Activated naive CD4-positive, alpha-beta T cell treated with anti-CD3 and anti-CD28 coated beads, Interleukin-2, amount 50 U/mL, for 16 hours (primary cell): ENCODE measurements at regions not wholly inside any gene's neighbourhood (a gene's known extent, or its start where the extent isn't known, plus 50 kb on each side); places are given as distances from the start of the nearest gene placed in this dataset.
"Not testable (repeated sequence)": the region's sequence is repeated elsewhere in the genome, so short reads cannot be mapped to it uniquely, and the experiment has no call there.

Experiments
- DNase-seq: peaks from one replicate; pipeline ENCODE4 v3.0.0-alpha.2; 2020

DNA sequence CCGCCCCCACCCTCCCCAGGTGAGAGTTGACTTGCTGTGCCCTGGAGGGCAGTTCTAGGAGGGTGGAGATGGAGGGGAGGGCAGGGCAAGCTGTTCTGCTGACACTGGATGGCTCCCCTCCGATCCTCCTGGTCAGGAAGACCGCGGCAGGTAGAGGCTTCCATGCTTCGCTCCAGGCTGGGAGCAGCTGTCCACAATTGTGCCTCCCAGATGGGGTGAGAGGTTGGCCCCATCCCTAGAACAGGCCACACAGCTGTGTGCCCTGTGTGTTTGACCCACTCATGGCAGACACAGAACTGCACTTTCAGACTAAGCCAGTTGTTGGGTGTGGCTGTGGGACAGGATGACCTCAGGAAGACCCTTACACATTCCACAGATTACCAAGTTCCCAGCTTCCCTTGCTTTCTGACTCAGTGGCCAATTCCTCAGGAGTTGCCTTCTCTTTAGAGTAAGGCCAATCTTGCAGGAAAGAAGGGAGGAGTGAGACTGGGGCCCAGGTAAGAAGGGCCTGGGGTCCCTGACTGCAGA lies 72.1 kb upstream of the HSPA9 start:
- no peak for DNase-seq

DNA sequence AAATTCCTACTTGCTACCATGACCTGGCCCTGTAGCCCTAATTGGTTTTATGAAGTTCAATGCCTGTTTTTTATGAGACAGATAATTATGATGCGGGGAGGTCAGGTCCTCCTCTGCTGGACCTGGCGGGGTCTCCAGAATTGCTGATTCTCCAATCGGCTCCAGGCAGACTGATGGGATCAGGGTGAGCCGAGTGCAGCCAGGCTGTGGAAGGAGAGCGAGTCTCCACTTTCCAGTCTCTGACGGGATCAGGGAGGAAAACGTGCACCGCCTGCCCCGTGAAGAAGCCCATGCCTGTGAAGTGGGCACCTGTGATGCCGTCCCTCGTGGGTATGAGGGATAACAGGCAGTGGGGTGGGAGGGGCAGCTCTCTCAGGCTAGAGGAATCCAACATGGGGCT lies 71.5 kb upstream of the HSPA9 start:
- DNase-seq: no peak

DNA sequence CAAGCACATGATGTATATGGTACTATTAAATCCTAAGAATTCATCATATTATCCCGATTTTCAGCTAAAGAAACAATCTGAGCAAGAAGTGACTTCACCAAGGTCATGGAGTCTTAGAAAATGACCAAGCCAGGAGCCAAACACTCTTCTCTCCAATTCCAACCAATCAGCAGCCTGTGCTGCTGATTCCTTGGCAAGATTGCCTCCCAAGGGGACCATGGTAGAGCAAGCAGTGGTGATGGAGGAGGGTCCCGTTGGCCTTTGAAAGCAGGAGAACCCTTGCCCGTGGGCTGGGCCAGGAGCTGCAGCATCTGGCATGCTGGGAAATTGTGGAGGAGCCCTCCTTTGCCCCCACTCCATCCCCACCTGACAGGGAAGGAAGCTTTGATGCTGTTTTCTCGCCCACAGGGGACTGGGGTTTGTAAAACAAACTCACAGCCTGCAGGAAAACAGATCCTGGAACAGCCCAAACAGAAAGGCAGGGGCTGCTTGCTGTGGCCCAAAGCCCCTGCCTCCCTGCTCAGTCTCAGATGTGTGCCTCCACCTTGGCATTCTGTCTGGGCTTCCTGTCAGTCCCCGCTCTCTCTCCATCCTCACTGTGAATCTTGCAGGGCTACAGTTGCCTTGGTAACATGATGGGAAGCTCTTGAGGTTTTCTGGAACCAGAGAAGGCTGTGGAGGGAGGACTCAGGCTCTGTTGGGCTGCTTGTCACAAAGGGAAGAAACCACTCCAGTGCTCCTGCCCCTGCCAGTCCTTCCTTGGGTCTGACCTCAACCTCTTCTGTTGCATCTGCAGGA lies 70.8 kb upstream of the HSPA9 start:
- DNase-seq: no peak

DNA sequence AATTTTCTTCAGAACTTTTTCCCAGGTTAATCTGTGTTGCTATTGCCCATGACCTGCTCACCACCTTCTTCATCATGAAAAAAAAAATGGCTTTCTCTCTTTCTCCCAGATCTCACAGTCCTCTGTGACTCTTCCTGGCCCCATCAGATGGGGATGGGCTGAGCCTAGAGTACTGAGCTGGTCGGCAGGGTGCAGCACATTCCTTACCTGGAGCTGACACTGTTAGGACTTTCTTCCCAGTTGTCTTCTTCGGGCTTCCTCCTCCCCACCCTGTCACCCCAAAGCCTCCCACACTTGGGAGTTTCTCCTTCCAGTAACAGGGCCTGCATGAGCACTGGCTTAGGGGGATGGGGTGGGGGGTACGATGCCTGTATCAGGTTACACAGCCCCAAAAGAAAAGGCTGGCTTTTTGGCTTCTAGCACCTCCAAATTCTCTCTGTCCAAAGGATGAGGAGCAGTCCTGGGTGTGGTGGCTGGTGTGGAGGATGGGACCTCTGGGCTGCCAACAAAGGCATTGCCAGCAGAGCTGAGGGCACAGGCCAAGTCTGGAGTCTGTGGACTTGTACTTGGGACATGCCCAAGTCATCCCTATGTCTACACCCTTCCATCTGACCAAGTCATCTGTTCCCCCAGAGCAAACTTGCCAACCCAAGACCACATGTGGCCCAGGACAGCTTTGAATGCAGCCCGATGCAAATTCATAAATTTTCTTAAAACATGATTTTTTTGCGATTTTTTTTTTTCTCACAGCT lies 68.0 kb upstream of the HSPA9 start:
- no peak for DNase-seq

DNA sequence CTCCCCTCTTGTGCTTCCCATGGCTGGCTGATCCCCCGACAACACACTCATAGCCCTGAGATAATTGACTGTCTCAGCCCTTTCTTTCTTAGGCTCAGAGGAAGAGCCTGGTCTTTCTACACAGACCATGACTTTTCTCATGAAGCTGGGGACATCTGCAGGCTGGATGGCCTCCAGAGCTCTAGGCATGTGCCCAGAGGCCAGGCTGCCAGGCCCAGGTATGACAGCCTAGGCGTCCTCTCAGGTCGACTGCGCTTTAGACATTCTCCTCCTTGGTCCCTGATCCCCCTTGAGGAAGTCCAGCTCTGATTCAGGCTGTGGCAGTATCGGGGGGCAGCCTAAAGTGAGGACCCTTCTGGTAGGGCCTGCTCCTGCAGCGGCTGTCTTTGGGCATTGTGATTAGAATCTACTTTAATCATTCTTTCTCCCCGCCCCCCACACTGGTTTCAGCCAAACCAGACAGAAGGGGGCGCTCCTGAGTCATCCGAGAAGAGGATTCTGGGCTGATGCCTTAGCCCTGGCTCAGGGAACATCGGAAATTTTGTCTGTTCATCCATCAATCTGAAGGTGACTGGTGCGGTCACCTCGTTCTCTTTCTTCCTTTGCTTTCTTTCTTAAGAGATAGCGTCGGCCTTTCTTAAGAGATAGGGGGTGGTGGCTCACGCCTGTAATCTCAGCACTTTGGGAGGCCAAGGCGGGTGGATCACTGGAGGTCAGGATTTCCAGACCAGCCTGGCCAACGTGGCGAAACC lies 66.5 kb upstream of the HSPA9 start:
- DNase-seq: peak; percentile 75

DNA sequence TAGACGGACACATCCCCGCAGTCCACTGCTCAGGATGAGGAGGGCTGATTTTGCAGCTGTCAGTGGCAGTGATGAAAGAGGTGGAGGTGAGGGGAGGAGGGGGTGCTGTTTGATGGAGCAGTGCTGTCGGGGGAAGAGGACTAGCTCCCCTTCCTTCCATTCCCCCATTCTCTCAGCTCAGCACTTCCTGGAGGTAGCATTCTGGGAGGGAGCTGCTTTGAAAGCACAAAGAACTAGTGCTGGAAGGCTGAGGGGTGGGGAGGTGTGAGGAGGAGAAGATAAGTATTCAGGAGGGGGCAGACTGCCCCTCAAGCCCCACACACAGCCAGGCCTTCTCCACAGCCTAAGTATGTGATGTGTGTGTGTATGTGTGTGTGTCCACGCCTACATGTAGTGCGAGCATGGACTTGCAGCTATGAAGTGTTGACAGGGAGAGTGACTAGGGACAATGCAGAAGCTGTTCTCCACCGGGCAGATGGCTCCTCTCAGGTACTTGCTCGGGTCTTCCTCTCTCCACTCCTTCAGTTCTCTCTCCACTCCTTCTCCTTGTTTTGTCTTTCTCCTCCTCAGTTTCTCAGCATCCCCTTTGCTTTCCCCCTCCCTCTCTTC lies 65.5 kb upstream of the HSPA9 start:
- DNase-seq: no peak

DNA sequence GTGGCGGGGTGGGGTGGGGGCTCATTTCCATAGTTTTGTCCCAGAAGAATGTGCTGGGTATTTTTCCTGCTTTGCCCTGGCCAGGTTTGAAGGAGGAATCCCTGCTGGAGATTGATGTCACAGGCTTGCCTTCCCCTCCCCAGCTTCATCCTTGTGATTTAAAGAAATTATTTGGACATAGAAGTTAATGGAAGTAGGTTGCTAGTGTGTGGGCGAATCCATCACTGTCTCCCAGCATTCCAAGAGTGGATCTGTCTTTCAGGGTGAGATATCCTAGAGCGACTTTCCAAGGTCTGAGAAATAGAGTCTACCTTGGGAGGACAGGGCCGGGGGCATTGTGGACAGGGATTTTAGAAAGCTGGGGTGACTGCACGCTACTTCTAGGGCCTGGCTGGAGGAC lies 64.9 kb upstream of the HSPA9 start:
- DNase-seq: no peak

DNA sequence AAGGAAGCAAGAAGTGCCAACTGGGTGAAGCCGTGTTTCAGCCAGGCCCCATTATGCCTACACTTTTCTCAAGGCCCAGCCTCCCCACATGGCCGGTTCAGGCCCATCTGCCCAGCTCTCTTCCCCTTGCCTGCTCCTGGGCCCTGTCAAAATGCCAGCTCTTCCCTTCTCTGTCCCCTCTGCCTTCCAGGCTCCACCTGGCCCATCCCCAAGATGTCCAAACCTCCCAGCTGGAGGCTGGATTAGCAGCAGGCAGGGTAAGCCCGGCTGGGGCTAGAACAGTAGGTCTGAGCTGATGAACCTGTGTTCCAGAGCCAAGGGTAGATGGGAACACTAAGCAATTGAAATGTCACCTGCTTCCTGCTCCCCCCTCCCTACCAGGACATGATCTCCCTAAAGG lies 64.1 kb upstream of the HSPA9 start:
- DNase-seq: no peak

DNA sequence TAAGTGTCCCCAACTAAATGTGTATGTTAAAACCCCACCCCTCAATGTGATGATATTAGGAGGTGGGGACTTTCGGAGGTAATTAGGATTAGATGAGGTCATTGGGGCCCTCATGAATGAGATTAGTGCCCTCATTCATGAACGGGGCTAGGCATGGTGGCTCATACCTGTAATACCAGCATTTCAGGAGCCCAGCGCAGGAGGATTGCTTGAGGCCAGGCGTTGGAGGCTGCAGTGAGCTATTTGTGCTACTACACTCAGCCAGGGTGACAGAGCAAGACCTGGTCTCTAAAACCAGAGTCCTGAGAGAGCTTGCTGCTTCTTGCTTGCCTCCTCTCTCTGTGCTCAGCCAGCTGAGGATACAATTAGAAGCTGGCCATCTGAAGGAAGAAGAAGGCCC lies 62.1 kb upstream of the HSPA9 start:
- no peak for DNase-seq

DNA sequence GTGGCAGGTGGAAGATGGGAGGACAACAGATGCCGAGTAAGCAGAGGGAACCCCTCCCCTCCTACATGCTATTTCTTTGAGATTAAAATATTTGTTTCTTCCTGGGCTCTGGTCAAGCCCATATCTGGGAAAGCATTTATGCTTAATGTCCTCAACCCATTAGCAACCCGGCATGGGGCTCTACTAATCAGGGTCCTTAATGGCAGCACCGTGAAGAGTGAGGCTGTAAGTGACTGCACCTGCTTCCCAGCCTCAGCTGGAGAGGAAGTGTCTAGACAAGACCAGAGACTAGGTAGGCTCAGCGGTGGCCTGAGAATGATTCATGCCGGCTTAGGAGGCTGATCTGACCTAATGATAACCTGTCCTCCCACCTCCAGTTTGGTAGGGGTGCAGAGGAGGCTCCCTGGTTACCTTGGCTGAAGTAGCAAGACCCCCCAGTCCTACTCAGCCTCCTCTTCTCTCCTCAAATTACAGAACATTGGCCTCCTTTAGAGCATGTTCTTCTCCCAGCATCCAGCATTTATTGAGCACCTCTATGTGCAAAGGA lies 61.3 kb upstream of the HSPA9 start:
- DNase-seq: no peak

DNA sequence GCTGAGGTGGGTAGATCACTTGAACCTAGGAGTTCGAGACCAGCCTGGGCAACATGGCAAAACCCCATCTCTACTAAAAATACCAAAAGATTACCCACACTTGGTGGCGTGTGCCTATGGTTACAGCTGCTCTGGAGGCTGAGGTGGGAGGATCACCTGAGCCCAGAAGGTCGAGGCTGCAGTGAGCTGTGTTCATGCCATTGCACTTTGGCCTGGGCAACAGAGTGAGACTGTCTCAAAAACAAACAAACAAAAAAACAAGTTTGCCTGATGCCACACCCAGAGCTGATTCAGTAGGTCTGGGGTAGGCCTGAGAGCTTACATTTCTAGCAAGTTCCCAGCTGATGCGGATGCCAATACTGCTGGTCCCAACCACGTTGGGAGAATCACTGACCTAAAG lies 60.5 kb upstream of the HSPA9 start:
- no peak for DNase-seq

DNA sequence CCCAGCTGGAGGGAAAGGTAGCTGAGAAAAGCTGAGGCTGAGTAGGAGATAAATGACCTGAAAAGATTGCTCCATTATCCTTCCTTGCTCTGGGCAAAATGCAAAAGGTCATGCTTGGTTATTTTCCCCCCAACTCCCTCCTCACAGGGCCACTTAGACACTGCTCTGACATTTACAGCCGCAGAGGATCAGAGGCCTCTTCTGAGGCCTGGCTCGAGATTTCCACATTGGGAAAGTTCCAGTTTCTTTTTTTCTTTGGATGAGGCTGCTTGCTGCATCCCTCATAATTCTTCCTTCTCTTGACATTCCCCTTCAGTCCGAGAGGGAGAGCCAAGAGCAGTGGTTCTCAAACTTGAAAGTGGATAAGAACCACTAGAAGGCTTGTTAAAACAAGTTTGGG lies 60.1 kb upstream of the HSPA9 start:
- DNase-seq: no peak

DNA sequence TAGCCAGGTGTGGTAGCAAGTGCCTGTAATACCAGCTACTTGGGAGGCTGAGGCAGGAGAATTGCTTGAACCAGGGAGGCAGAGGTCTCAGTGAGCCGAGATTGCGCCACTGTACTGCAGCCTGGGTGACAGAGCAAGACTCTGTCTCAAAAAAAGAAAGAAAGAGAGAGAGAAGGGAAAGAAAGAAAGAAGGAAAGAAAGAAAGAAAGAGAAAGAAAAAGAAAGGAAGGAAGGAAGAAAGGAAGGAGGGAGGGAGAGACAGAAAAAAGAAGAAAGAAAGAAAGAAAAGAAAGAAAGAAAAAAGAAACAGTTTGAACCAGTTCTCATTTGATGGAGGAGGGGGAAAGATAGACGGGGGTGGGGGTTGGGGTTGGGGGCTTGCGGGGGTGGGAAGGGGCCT lies 59.6 kb upstream of the HSPA9 start:
- not testable (repeated sequence) for DNase-seq

DNA sequence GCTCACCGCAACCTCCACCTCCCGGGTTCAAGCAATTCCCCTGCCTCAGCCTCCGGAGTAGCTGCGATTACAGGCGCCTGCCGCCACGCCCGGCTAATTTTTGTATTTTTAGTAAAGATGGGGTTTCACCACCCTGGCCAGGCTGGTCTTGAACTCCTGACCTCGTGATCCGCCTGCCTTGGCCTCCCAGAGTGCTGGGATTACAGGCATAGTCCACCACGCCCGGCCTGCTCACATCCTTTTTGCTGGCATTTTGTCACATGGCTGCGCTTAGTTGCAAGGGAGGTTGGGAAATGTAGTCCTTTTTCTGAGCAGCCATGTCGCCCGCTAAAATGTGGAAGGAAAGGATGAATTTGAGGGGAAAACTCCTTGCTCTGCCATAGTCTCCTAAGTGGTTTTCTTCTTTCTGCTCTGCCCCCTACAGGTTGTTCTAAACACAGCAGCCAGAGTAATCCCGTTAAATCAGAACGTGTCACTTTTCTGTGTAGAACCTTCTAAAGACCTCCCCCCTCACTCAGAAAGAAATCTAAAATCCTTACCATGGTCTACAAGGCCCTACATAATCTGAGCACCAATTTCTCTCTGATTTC lies 57.8 kb upstream of the HSPA9 start:
- no peak for DNase-seq

DNA sequence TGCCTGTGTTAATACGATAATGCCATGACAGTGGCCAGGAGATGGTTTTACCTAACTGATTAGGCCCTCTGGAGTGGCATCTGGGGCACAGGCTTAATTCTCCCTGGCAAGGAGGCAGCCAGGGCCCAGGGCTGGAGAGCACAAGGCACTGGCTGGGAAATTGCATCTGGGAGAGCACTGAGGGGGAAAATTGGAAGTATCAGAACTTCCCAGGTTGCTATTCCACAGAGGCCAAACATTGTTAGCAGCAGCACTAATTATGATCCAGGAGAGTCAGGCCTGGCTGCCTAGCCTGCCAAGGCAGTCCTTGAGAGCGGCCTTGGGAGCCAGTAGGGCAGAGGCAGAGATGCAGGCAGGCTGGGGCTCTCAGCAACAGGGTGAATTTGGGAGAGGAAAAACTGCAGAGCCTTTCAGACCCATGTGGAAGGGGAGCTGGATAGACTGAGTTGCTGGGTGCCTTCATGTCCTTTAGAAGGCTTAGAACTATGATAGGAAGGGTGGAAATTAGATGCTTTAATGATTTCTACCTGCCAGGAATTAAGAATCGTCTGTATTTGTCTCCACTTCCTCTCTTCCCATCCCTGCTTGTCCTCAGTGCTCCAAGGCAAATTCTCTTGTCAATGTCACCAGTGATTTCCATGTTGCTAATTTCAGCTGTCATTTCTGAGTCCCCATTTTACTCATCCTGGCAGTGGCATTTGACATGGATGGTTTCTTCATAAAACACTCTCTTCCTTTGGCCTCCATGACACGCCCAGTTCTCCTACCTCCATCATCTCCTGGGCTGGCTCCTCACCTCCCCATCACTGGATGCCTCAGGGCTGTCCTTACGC lies 56.1 kb upstream of the HSPA9 start:
- DNase-seq: no peak

DNA sequence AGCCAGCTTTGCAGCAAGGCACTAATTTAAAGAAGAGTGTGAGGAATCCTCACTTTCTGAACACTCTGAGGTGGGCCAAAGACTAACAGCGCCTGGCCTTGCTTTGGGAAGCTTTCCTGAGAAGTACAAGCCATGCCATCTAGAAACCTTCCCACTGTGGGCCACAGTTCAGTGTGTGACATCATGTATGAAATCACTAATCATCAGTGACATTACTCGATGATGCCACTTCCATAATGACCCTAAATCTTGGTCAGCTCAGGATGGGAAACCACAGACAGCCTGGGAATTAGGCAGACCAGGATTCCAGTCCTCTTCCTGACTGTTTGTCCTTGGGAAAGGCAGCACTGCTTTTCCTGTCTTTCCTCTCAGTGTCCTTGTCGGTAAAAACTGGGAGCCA lies 54.2 kb upstream of the HSPA9 start:
- no peak for DNase-seq

DNA sequence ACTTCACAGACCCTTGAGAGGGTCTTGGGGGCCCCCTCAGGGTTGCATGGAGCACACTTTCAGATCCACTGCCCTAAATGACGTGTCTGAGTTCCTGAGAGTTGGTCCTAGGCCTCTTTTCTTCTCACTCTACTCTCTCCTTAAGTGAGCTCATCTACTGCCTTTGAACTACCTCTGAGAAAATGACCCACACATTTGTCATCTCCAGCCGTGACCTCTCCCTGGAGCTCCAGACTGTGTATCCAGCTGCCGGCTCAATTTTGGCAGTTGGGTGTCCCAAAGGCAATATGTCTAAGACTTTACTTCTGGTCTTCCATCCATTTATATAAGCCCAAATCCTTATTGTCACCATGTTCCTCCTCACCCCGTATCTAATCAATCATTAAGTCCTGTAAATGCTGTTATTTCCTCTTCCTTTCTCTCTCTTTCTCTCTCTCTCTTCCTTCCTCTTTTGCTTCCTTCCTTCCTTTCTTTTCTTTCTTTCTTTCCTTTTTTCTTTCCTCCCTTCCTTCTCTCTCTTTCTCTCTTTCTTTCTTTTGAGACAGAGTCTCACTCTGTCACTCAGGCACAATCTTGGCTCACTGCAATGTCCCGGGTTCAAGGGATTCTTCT lies 51.2 kb upstream of the HSPA9 start:
- no peak for DNase-seq

DNA sequence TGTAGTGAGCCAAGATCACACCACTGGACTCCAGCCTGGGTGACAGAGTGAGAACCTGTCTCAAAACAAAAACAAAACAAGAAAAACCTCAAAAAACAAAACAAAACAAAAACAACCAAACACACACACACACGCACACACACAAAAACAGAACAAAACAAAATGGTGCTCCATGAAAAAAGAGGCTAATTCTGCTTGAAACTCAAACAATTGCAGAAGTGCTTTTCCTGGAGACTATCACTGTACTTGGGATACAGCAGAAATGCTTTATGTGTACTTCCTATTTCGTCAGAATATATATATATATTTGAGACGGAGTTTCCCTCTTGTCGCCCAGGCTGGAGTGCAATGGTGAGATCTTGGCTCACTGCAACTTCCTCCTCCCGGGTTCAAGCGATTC lies 49.9 kb upstream of the HSPA9 start:
- no peak for DNase-seq
